ENCODE measurements at regions not wholly inside any gene's neighbourhood (a gene's known extent, or its start where the extent isn't known, plus 50 kb on each side); places are given as distances from the start of the nearest gene placed in this dataset.

GRCh38 chr11:133595998-133596590, 63.8 kb upstream of the OPCML start:
- no peaks in the 10 kb centered on the region for H3K79me2 ChIP-seq (ENCODE audit: insufficient read depth, low read length)
- H2BK15ac ChIP-seq (ENCODE audit: low read depth, low read length): no peak overlapping the region
- H3K9ac ChIP-seq (ENCODE audit: extremely low read depth, insufficient read length, low read length): no peak overlapping the region
- no peak overlapping the region for H3K4me2 ChIP-seq (ENCODE audit: insufficient read depth, insufficient read length, low read length)
- Mint-ChIP-seq H3K4me1 (peaks cover 20 to 24% of the 10 kb centered on the region in 2 experiments), H3K36me3 (ENCODE audit: insufficient read depth in 1 of 3, low read depth in 3 of 3) (no peaks in the 10 kb centered on the region), H3K9me3 (no peaks in the 10 kb centered on the region), H3K27ac (no peak overlapping the region), H3K27me3 (ENCODE audit: low read depth) (peaks cover 7% of the 10 kb centered on the region), H3K4me3 (no peak overlapping the region)
- no peak overlapping the region for H3K27ac ChIP-seq (ENCODE audit: insufficient read length, low read depth, low read length)
- H3K9me3 ChIP-seq (ENCODE audit: control insufficient read depth, low read depth, low read length): no peaks in the 10 kb centered on the region
- H3K27me3 ChIP-seq (ENCODE audit: insufficient read depth, low read length): no peaks in the 10 kb centered on the region
- H3K79me1 ChIP-seq (ENCODE audit: insufficient read depth, low read depth, low read length, poor library complexity, severe bottlenecking): no peaks in the 10 kb centered on the region
- no peak overlapping the region for H2AK5ac ChIP-seq (ENCODE audit: insufficient read length, low read length)
- H3K56ac ChIP-seq (ENCODE audit: insufficient read length, low read depth, low read length): no peak overlapping the region
- H3K4me1 ChIP-seq (ENCODE audit: insufficient read depth, low read length): peaks cover 6% of the 10 kb centered on the region
- H2AFZ ChIP-seq (ENCODE audit: low read length): no peak overlapping the region
- WGBS (ENCODE audit: extremely low coverage, insufficient read length, low lambda C conversion rate): no CpG with 5 or more reads among the region's 21 CpGs
- H3K4ac ChIP-seq (ENCODE audit: low read depth, low read length): no peak overlapping the region
- no peaks in the 10 kb centered on the region for H3K23me2 ChIP-seq (ENCODE audit: insufficient read length, low read depth, low read length, poor library complexity, severe bottlenecking)
- H3K18ac ChIP-seq (ENCODE audit: insufficient read length, low read depth, low read length): no peak overlapping the region
- H2BK5ac ChIP-seq (ENCODE audit: insufficient read length, low read length): no peak overlapping the region
- no peak for DNase-seq
- no peak overlapping the region for H2BK20ac ChIP-seq (ENCODE audit: low read depth, low read length, poor library complexity, severe bottlenecking)
- H4K91ac ChIP-seq (ENCODE audit: insufficient read length, low read depth, low read length): no peak overlapping the region
- H3T11ph ChIP-seq (ENCODE audit: low read length): no peak overlapping the region
- no peak overlapping the region for H2BK12ac ChIP-seq (ENCODE audit: insufficient read length, low read depth, low read length)
- H3K23ac ChIP-seq (ENCODE audit: insufficient read length, low read depth, low read length): no peak overlapping the region
- no peaks in the 10 kb centered on the region for H4K20me1 ChIP-seq (ENCODE audit: control insufficient read depth, insufficient read depth, insufficient read length)
- H2BK120ac ChIP-seq (ENCODE audit: low read depth, low read length, poor library complexity, severe bottlenecking): no peak overlapping the region
- H3K14ac ChIP-seq (ENCODE audit: insufficient read depth, low read length): no peak overlapping the region
- no peak overlapping the region for H4K5ac ChIP-seq (ENCODE audit: insufficient read length, low read depth, low read length)
- no peak for TF ChIP-seq CTCF (conservative IDR thresholded peaks at IDR 0.05)
- no peak overlapping the region for H4K8ac ChIP-seq (replicated peaks; ENCODE audit: insufficient read length, low read depth, low read length)

Data from H9 (cell line).